GM10266 (cell line): ENCODE measurements at regions not wholly inside any gene's neighbourhood (a gene's known extent, or its start where the extent isn't known, plus 50 kb on each side); places are given as distances from the start of the nearest gene placed in this dataset.

Experiments
- DNase-seq: peaks from one replicate; pipeline ENCODE4 v3.0.0; 2012; ENCODE audit errors: extremely low spot score
- CTCF ChIP-seq: IDR thresholded peaks from 2 replicates; pipeline ENCODE4 v1.5.1; 2012; ENCODE audit warnings: mild to moderate bottlenecking, low read depth; ENCODE audit not compliant: control insufficient read depth, insufficient read depth; ENCODE audit errors: missing control alignments

GRCh38 chr12:24036438-24037216 lies 87.2 kb upstream of the SOX5 start:
- no peak for TF ChIP-seq CTCF
- no peak for DNase-seq

- no peak for DNase-seq
- no peak for TF ChIP-seq CTCF
These were observed 85.4 kb upstream of the SOX5 start for GRCh38 chr12:24034894-24035293.

GRCh38 chr12:24034160-24034559 lies 84.7 kb upstream of the SOX5 start:
- TF ChIP-seq CTCF, result no peak
- DNase-seq, result no peak

- DNase-seq, result no peak
- no peak for TF ChIP-seq CTCF
These were observed 77.9 kb upstream of the SOX5 start for GRCh38 chr12:24027352-24027751.

GRCh38 chr12:24025153-24025798 lies 75.8 kb upstream of the SOX5 start:
- no peak for DNase-seq
- peak; percentile 21 for TF ChIP-seq CTCF

- no peak for TF ChIP-seq CTCF
- DNase-seq, result no peak
These were observed 73.6 kb upstream of the SOX5 start for GRCh38 chr12:24023081-24023480.

GRCh38 chr12:24021164-24021502 lies 71.7 kb upstream of the SOX5 start:
- no peak for DNase-seq
- TF ChIP-seq CTCF, result no peak
